Brain microvascular endothelial cell (primary cell): ENCODE measurements at regions not wholly inside any gene's neighbourhood (a gene's known extent, or its start where the extent isn't known, plus 50 kb on each side); places are given as distances from the start of the nearest gene placed in this dataset.

ENCODE experiments used
- DNase-seq: peaks from one replicate; pipeline ENCODE4 v3.0.0-alpha.2; 2020
- H3K27ac ChIP-seq: fragments of 250-450 bp; sonication (Bioruptor Pico); 2 replicates; pipeline ENCODE4 v1.5.1; 2020; ENCODE audit warnings: mild to moderate bottlenecking, moderate library complexity
- H3K27me3 ChIP-seq: fragments of 250-450 bp; sonication (Bioruptor Pico); replicated peaks from 2 replicates; pipeline ENCODE4 v1.5.1; 2020; ENCODE audit warnings: mild to moderate bottlenecking
- H3K36me3 ChIP-seq: fragments of 250-450 bp; sonication (Bioruptor Pico); replicated peaks from 2 replicates; pipeline ENCODE4 v1.5.1; 2020; ENCODE audit warnings: mild to moderate bottlenecking
- H3K4me3 ChIP-seq: 2 replicates; pipeline ENCODE4 v1.5.1; 2011; ENCODE audit warnings: low read depth, mild to moderate bottlenecking, control low read depth, low read length, moderate library complexity
- in situ Hi-C: cut with HindIII; loops from 2 replicates; pipeline ENCODE4 v1.10.0; 2017; ENCODE audit warnings: low sequenced_read_pairs, low pct_ligation_motif_present
- TF ChIP-seq, protein P1 (sequence below): IDR thresholded peaks from 2 replicates; pipeline ENCODE4 v1.5.1; 2011; ENCODE audit warnings: low read depth, mild to moderate bottlenecking, moderate library complexity, low read length, control low read depth, inconsistent platforms; ENCODE audit errors: missing control alignments

- in situ Hi-C loops, result no loop called here
- H3K36me3 ChIP-seq, result no peaks in the 10 kb centered on the region
- TF ChIP-seq, protein P1, sequence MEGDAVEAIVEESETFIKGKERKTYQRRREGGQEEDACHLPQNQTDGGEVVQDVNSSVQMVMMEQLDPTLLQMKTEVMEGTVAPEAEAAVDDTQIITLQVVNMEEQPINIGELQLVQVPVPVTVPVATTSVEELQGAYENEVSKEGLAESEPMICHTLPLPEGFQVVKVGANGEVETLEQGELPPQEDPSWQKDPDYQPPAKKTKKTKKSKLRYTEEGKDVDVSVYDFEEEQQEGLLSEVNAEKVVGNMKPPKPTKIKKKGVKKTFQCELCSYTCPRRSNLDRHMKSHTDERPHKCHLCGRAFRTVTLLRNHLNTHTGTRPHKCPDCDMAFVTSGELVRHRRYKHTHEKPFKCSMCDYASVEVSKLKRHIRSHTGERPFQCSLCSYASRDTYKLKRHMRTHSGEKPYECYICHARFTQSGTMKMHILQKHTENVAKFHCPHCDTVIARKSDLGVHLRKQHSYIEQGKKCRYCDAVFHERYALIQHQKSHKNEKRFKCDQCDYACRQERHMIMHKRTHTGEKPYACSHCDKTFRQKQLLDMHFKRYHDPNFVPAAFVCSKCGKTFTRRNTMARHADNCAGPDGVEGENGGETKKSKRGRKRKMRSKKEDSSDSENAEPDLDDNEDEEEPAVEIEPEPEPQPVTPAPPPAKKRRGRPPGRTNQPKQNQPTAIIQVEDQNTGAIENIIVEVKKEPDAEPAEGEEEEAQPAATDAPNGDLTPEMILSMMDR, result no peak
- H3K4me3 ChIP-seq, result no peak overlapping the region
- no peak overlapping the region for H3K27ac ChIP-seq
- DNase-seq, result no peak
- H3K27me3 ChIP-seq, result no peaks in the 10 kb centered on the region
Measured at GRCh38 chr2:81576713-81577112, 1272.2 kb upstream of the LRRTM1 start.

DNA sequence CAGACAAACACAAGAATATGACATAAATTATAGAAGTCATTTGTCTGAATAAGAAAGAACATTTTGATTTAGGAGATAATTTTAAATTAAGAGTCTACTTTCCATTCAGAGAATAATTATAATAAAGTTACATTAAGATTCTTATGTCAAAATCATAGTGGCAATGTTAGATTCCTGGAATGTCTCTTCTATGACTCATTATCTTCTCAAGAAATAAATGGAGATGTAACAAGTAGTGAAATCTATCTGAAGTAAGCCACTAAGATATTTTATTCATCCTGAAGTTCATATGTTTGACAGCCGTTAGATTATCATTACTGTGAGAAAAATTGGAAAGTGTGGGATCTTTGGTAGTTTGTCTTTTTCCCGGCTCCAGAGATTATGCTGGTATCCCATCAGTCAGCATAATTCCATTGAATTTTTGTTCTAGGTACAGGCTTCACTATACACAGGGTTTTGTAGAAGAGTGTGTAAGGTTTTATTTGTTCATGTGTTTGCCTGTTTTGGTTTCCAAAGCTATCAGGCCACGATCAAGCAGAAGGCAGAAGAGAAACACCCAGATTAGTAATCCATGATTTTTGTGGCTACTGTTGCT is 1246.6 kb upstream of the LRRTM1 start:
- H3K27me3 ChIP-seq, result no peaks in the 10 kb centered on the region
- no peak overlapping the region for H3K4me3 ChIP-seq
- H3K36me3 ChIP-seq, result no peaks in the 10 kb centered on the region
- no peak for DNase-seq
- TF ChIP-seq, protein P1, result no peak
- no peak overlapping the region for H3K27ac ChIP-seq
- in situ Hi-C loops, result no loop called here

DNA sequence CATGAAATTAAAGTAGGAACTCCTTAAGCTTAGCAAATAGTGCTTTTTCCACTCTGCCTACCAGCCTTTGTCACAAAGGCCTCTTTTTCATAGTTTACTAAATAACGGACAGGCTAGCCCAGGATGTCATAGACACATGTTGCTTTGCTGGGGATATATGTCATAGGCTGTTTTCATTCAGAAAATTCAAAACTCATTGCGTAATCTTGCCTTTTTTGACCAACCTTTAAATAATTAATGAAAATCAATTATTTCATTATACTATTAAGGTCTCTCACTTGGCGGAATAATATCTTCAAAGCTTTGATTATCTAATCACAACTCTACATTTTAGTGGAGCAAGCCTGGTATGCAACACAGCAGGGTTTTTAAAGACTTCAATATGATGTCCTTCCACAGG is 1245.7 kb upstream of the LRRTM1 start:
- in situ Hi-C loops, result no loop called here
- no peaks in the 10 kb centered on the region for H3K36me3 ChIP-seq
- TF ChIP-seq, protein P1, result no peak
- H3K27ac ChIP-seq, result no peak overlapping the region
- H3K4me3 ChIP-seq, result no peak overlapping the region
- H3K27me3 ChIP-seq, result no peaks in the 10 kb centered on the region
- no peak for DNase-seq

- DNase-seq, result no peak
- in situ Hi-C loops, result no loop called here
- TF ChIP-seq, protein P1, result no peak
- H3K36me3 ChIP-seq, result no peaks in the 10 kb centered on the region
- H3K27me3 ChIP-seq, result no peaks in the 10 kb centered on the region
- no peak overlapping the region for H3K27ac ChIP-seq
- no peak overlapping the region for H3K4me3 ChIP-seq
Measured at GRCh38 chr2:81549646-81550045, 1245.1 kb upstream of the LRRTM1 start.

DNA sequence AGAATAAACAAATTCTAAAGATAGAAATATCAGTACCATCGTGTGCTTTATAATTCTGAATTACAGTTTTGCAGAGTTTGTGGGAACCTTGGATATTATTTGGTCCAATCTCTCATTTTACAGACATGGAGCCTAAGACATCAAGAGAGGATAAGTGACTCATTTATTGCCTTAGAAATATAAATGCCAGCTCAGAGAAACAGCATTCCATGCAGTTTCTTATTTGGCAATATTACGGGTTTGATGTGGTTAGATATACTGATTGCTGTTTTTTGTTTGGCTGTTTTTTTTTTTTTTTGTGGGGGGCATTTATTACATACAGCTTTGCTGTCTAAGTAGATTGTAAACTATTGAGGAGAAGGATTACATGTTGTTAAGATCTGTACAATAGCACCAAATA is 1241.1 kb upstream of the LRRTM1 start:
- TF ChIP-seq, protein P1, result no peak
- DNase-seq, result no peak
- H3K36me3 ChIP-seq, result no peaks in the 10 kb centered on the region
- in situ Hi-C loops, result no loop called here
- H3K4me3 ChIP-seq, result no peak overlapping the region
- no peaks in the 10 kb centered on the region for H3K27me3 ChIP-seq
- H3K27ac ChIP-seq, result no peak overlapping the region

DNA sequence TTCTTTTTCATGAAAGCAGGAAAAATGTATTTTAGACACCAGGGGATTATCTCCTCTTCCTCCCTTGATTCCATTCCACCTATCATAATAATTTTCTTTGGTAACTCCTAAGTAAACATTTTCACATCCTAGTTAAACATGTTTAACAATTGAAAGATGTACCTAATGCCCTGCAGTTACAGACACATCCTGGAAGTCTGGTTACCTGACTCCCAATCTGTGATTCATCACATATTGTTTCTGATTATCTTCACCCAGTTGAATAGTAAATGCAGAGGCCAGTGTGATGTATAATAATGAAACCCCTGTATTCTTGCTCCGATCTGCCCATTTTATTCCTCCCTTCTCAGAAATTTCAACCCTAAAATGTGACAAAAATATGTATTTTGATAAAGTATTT is 1237.6 kb upstream of the LRRTM1 start:
- TF ChIP-seq, protein P1, result no peak
- H3K27me3 ChIP-seq, result no peaks in the 10 kb centered on the region
- H3K4me3 ChIP-seq, result no peak overlapping the region
- H3K36me3 ChIP-seq, result no peaks in the 10 kb centered on the region
- in situ Hi-C loops, result no loop called here
- DNase-seq, result no peak
- H3K27ac ChIP-seq, result no peak overlapping the region
